ENCODE measurements at regions not wholly inside any gene's neighbourhood (a gene's known extent, or its start where the extent isn't known, plus 50 kb on each side); places are given as distances from the start of the nearest gene placed in this dataset.
"Not testable (repeated sequence)": the region's sequence is repeated elsewhere in the genome, so short reads cannot be mapped to it uniquely, and the experiment has no call there.

- no peak for DNase-seq (ENCODE audit: low spot score)
- no peak for FAIRE-seq
Observed at GRCh38 chr4:19178835-19179234, 1072.9 kb upstream of the SLIT2 start.

- peak; percentile 18 for DNase-seq (ENCODE audit: low spot score)
- FAIRE-seq = no peak
Observed at GRCh38 chr4:19177616-19178015, 1074.1 kb upstream of the SLIT2 start.

GRCh38 chr4:19171832-19172231, 1079.9 kb upstream of the SLIT2 start:
- no peak for DNase-seq (ENCODE audit: low spot score)
- FAIRE-seq = no peak

- DNase-seq (ENCODE audit: low spot score) (no peak), FAIRE-seq (no peak)
Observed at GRCh38 chr4:19167311-19167710, 1084.4 kb upstream of the SLIT2 start.

GRCh38 chr4:19164334-19164733, 1087.4 kb upstream of the SLIT2 start:
- no peak for FAIRE-seq
- DNase-seq (ENCODE audit: low spot score) = no peak

GRCh38 chr4:19159874-19160273, 1091.8 kb upstream of the SLIT2 start:
- FAIRE-seq (no peak), DNase-seq (ENCODE audit: low spot score) (no peak)

GRCh38 chr4:19158107-19158809, 1093.4 kb upstream of the SLIT2 start:
- DNase-seq (ENCODE audit: low spot score) = no peak
- FAIRE-seq = no peak

GRCh38 chr4:19156786-19157185, 1094.9 kb upstream of the SLIT2 start:
- DNase-seq (ENCODE audit: low spot score) (no peak), FAIRE-seq (no peak)

GRCh38 chr4:19155568-19155967, 1096.1 kb upstream of the SLIT2 start:
- FAIRE-seq (no peak), DNase-seq (ENCODE audit: low spot score) (no peak)

- not testable (repeated sequence) for DNase-seq (ENCODE audit: low spot score); FAIRE-seq
Observed at GRCh38 chr4:19154267-19154666, 1097.4 kb upstream of the SLIT2 start.

GRCh38 chr4:19152264-19152663, 1099.4 kb upstream of the SLIT2 start:
- FAIRE-seq (no peak), DNase-seq (ENCODE audit: low spot score) (no peak)

- FAIRE-seq (no peak), DNase-seq (ENCODE audit: low spot score) (no peak)
Observed at GRCh38 chr4:19151684-19152083, 1100.0 kb upstream of the SLIT2 start.

- no peak for FAIRE-seq
Observed at GRCh38 chr4:19146038-19146437, 1105.7 kb upstream of the SLIT2 start.

GRCh38 chr4:19135895-19136633, 1114.5 kb upstream of the LCORL start:
- DNase-seq (ENCODE audit: low spot score) = no peak
- no peak for FAIRE-seq

More at GRCh38 chr4:19146038-19146437, 1105.7 kb upstream of the SLIT2 start:
- DNase-seq (ENCODE audit: low spot score) = no peak

- FAIRE-seq (no peak), DNase-seq (ENCODE audit: low spot score) (no peak)
Observed at GRCh38 chr4:19134685-19135084, 1113.1 kb upstream of the LCORL start.

- FAIRE-seq = no peak
- DNase-seq (ENCODE audit: low spot score) = no peak
Observed at GRCh38 chr4:19133315-19133714, 1111.8 kb upstream of the LCORL start.

- no peak for DNase-seq (ENCODE audit: low spot score)
- FAIRE-seq = no peak
Observed at GRCh38 chr4:19130866-19131265, 1109.3 kb upstream of the LCORL start.

- no peak for DNase-seq (ENCODE audit: low spot score)
- no peak for FAIRE-seq
Observed at GRCh38 chr4:19128176-19128575, 1106.6 kb upstream of the LCORL start.

GRCh38 chr4:19126903-19127302, 1105.3 kb upstream of the LCORL start:
- FAIRE-seq = no peak
- DNase-seq (ENCODE audit: low spot score) = no peak

- FAIRE-seq = peak; percentile 97
- peak; percentile 40 for DNase-seq (ENCODE audit: low spot score)
Observed at GRCh38 chr4:19123681-19124080, 1102.1 kb upstream of the LCORL start.

- FAIRE-seq (no peak), DNase-seq (ENCODE audit: low spot score) (no peak)
Observed at GRCh38 chr4:19119904-19120560, 1098.5 kb upstream of the LCORL start.

- DNase-seq (ENCODE audit: low spot score) (no peak), FAIRE-seq (no peak)
Observed at GRCh38 chr4:19117022-19117421, 1095.5 kb upstream of the LCORL start.

Data from RCC 7860 (cell line).